Right ventricle myocardium superior (tissue), 1 donor: ENCODE measurements at regions not wholly inside any gene's neighbourhood (a gene's known extent, or its start where the extent isn't known, plus 50 kb on each side); places are given as distances from the start of the nearest gene placed in this dataset.
A peak's percentile ranks its signal among the peaks of the same experiment; 100 is the strongest.
"Not testable (repeated sequence)": the region's sequence is repeated elsewhere in the genome, so short reads cannot be mapped to it uniquely, and the experiment has no call there.

ENCODE experiments used
- ATAC-seq: fragments of 200-7000 bp; cut with Tn5 transposase; one replicate; pipeline ENCODE4 v1.9.1; 2020; ENCODE audit warnings: mild to moderate bottlenecking; ENCODE audit not compliant: poor library complexity
- DNase-seq: peaks from one replicate; pipeline ENCODE4 v3.0.0-alpha.2; 2020
- intact Hi-C: fragments of 100-400 bp; cut with DNase I; formaldehyde crosslinking; loops from one replicate; pipeline ENCODE4 v1.11.2; 2022
- donor health status: DM: no; HTN: yes; CAD: no; lungs with severe emphysema.

GRCh38 chr9:97187706-97188105 lies 119.8 kb upstream of the CCDC180 start:
- DNase-seq, intact Hi-C loops, ATAC-seq: not testable (repeated sequence)

- ATAC-seq (no peak), DNase-seq (no peak)
- intact Hi-C loops, result no loop called here
These were observed 121.0 kb upstream of the CCDC180 start for GRCh38 chr9:97186493-97186892.

GRCh38 chr9:97182532-97182931 lies 124.9 kb upstream of the CCDC180 start:
- ATAC-seq, intact Hi-C loops, DNase-seq: not testable (repeated sequence)

GRCh38 chr9:97179616-97180015 lies 127.8 kb upstream of the CCDC180 start:
- DNase-seq (no peak), ATAC-seq (no peak)
- intact Hi-C loops, result no loop called here

- ATAC-seq, result peak; percentile 51
- intact Hi-C loops, result no loop called here
- no peak for DNase-seq
These were observed 131.3 kb upstream of the CCDC180 start for GRCh38 chr9:97176206-97176605.

- intact Hi-C loops, DNase-seq, ATAC-seq: not testable (repeated sequence)
These were observed 129.2 kb upstream of the CTSV start for GRCh38 chr9:97168174-97168573.

GRCh38 chr9:97166496-97167138 lies 127.7 kb upstream of the CTSV start:
- ATAC-seq, intact Hi-C loops, DNase-seq: not testable (repeated sequence)

GRCh38 chr9:97160255-97160654 lies 121.3 kb upstream of the CTSV start:
- DNase-seq (no peak), ATAC-seq (no peak)
- intact Hi-C loops, result no loop called here

- DNase-seq, intact Hi-C loops, ATAC-seq: not testable (repeated sequence)
These were observed 119.8 kb upstream of the CTSV start for GRCh38 chr9:97158722-97159121.

- DNase-seq, ATAC-seq, intact Hi-C loops: not testable (repeated sequence)
These were observed 116.5 kb upstream of the CTSV start for GRCh38 chr9:97155441-97155840.

- ATAC-seq (no peak), DNase-seq (no peak)
These were observed 115.0 kb upstream of the CTSV start for GRCh38 chr9:97153967-97154366.

GRCh38 chr9:97153160-97153559 lies 114.2 kb upstream of the CTSV start:
- ATAC-seq, DNase-seq, intact Hi-C loops: not testable (repeated sequence)

More at GRCh38 chr9:97153967-97154366, 115.0 kb upstream of the CTSV start:
- intact Hi-C loops, result no loop called here

GRCh38 chr9:97150471-97150870 lies 111.5 kb upstream of the CTSV start:
- DNase-seq, intact Hi-C loops, ATAC-seq: not testable (repeated sequence)

- intact Hi-C loops, DNase-seq, ATAC-seq: not testable (repeated sequence)
These were observed 109.5 kb upstream of the CTSV start for GRCh38 chr9:97148428-97148827.

GRCh38 chr9:97145680-97146079 lies 106.7 kb upstream of the CTSV start:
- ATAC-seq, DNase-seq, intact Hi-C loops: not testable (repeated sequence)

- intact Hi-C loops, result no loop called here
- ATAC-seq, result no peak
- no peak for DNase-seq
These were observed 101.6 kb upstream of the CTSV start for GRCh38 chr9:97140566-97140965.

GRCh38 chr9:97136421-97136820 lies 97.5 kb upstream of the CTSV start:
- intact Hi-C loops, result no loop called here
- no peak for ATAC-seq
- DNase-seq, result no peak

- ATAC-seq, intact Hi-C loops, DNase-seq: not testable (repeated sequence)
These were observed 95.0 kb upstream of the CTSV start for GRCh38 chr9:97133966-97134365.

GRCh38 chr9:97132865-97133264 lies 93.9 kb upstream of the CTSV start:
- ATAC-seq, result no peak
- DNase-seq, result no peak
- intact Hi-C loops, result no loop called here

- ATAC-seq, intact Hi-C loops, DNase-seq: not testable (repeated sequence)
These were observed 91.9 kb upstream of the CTSV start for GRCh38 chr9:97130864-97131263.
